Transverse colon (tissue), 4 donors: ENCODE measurements at regions not wholly inside any gene's neighbourhood (a gene's known extent, or its start where the extent isn't known, plus 50 kb on each side); places are given as distances from the start of the nearest gene placed in this dataset.

Experiments
- POLR2AphosphoS5 ChIP-seq, 3 donors: sonication (generic); formaldehyde crosslinking; IDR thresholded peaks; one replicate each; pipeline ENCODE4 v1.6.1; 2016; ENCODE audit warnings: antibody characterized with exemption in 3 of 3
- TF ChIP-seq, protein P1 (sequence below), 5 experiments: fragments of 200-600 bp in 3 of 5; fragments of 450-650 bp in 2 of 5; sonication (generic) in 3 of 5; IDR thresholded peaks; 1 replicate in 2 of 5; 2 replicates in 3 of 5; pipeline ENCODE4 v1.5.1; 2016 to 2017; ENCODE audit warnings: antibody characterized with exemption in 5 of 5, inconsistent platforms in 3 of 5, mild to moderate bottlenecking in 2 of 5, moderate library complexity in 1 of 5

DNA sequence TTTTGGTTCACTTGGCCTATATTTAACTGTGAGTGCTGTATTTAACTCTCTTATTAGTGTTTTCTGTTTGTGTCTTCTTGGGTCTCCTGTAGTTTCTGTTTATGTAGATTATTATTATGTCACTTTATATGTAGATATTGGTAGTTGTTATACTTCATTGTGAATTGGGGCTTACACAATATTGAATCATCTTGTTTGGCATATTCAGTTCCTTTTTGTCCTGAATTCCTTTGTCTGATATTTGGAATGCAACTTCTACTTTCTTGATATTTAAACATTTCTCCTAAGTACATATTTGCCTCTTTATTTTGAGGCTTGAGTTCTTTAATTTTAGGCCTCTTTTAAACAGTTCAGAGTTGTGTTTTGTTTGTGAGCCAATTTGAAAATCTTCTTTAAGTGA is 544.8 kb upstream of the ADGRL3 start:
- TF ChIP-seq POLR2AphosphoS5 (IDR thresholded peaks at IDR 0.05) = no peak
- TF ChIP-seq, protein P1, sequence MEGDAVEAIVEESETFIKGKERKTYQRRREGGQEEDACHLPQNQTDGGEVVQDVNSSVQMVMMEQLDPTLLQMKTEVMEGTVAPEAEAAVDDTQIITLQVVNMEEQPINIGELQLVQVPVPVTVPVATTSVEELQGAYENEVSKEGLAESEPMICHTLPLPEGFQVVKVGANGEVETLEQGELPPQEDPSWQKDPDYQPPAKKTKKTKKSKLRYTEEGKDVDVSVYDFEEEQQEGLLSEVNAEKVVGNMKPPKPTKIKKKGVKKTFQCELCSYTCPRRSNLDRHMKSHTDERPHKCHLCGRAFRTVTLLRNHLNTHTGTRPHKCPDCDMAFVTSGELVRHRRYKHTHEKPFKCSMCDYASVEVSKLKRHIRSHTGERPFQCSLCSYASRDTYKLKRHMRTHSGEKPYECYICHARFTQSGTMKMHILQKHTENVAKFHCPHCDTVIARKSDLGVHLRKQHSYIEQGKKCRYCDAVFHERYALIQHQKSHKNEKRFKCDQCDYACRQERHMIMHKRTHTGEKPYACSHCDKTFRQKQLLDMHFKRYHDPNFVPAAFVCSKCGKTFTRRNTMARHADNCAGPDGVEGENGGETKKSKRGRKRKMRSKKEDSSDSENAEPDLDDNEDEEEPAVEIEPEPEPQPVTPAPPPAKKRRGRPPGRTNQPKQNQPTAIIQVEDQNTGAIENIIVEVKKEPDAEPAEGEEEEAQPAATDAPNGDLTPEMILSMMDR (IDR thresholded peaks at IDR 0.05) = no peak
